ENCODE measurements at regions not wholly inside any gene's neighbourhood (a gene's known extent, or its start where the extent isn't known, plus 50 kb on each side); places are given as distances from the start of the nearest gene placed in this dataset.

GRCh38 chr9:78130853-78131252, 99.2 kb upstream of the GNAQ start:
- Histone ChIP-seq H3K18ac (ENCODE audit: insufficient read length, low read depth, low read length) (no peak overlapping the region), H2AFZ (ENCODE audit: low read length) (no peak overlapping the region), H4K5ac (ENCODE audit: insufficient read length, low read depth, low read length) (no peak overlapping the region), H2BK120ac (ENCODE audit: low read depth, low read length, poor library complexity, severe bottlenecking) (no peak overlapping the region), H4K91ac (ENCODE audit: insufficient read length, low read depth, low read length) (no peak overlapping the region), H3K79me1 (ENCODE audit: insufficient read depth, low read depth, low read length, poor library complexity, severe bottlenecking) (no peaks in the 10 kb centered on the region), H2AK5ac (ENCODE audit: insufficient read length, low read length) (no peak overlapping the region), H2BK15ac (ENCODE audit: low read depth, low read length) (no peak overlapping the region), H4K8ac (replicated peaks; ENCODE audit: insufficient read length, low read depth, low read length) (no peak overlapping the region), H2BK5ac (ENCODE audit: insufficient read length, low read length) (no peak overlapping the region), H3K23ac (ENCODE audit: insufficient read length, low read depth, low read length) (no peak overlapping the region), H3K27ac (ENCODE audit: insufficient read length, low read depth, low read length) (no peak overlapping the region), H3K9ac (ENCODE audit: extremely low read depth, insufficient read length, low read length) (no peak overlapping the region), H3K9me3 (ENCODE audit: control insufficient read depth, low read depth, low read length) (no peaks in the 10 kb centered on the region), H3K23me2 (ENCODE audit: insufficient read length, low read depth, low read length, poor library complexity, severe bottlenecking) (no peaks in the 10 kb centered on the region), H2BK20ac (ENCODE audit: low read depth, low read length, poor library complexity, severe bottlenecking) (no peak overlapping the region), H3K4me2 (ENCODE audit: insufficient read depth, insufficient read length, low read length) (no peak overlapping the region), H3T11ph (ENCODE audit: low read length) (no peak overlapping the region), H2BK12ac (ENCODE audit: insufficient read length, low read depth, low read length) (no peak overlapping the region), H3K27me3 (ENCODE audit: insufficient read depth, low read length) (no peaks in the 10 kb centered on the region), H3K56ac (ENCODE audit: insufficient read length, low read depth, low read length) (no peak overlapping the region), H3K79me2 (ENCODE audit: insufficient read depth, low read length) (no peaks in the 10 kb centered on the region), H3K4ac (ENCODE audit: low read depth, low read length) (no peak overlapping the region), H3K4me1 (ENCODE audit: insufficient read depth, low read length) (0 out of 2 replicates have a peak, but pooled peaks cover 2% of the 10 kb centered on the region), H4K20me1 (ENCODE audit: control insufficient read depth, insufficient read depth, insufficient read length) (no peaks in the 10 kb centered on the region), H3K14ac (ENCODE audit: insufficient read depth, low read length) (no peak overlapping the region)
- no peak for TF ChIP-seq CTCF (conservative IDR thresholded peaks at IDR 0.05)
- H3K27ac Mint-ChIP-seq = no peak overlapping the region
- H3K4me3 Mint-ChIP-seq = no peak overlapping the region
- H3K27me3 Mint-ChIP-seq (ENCODE audit: low read depth) = no peaks in the 10 kb centered on the region; the same call in 1 of the 2 replicates
- H3K9me3 Mint-ChIP-seq = no peaks in the 10 kb centered on the region
- peaks cover 2 to 4% of the 10 kb centered on the region in 2 experiments; a peak in 3 of 4 replicates for H3K4me1 Mint-ChIP-seq
- DNase-seq = no peak
- H3K36me3 Mint-ChIP-seq (ENCODE audit: insufficient read depth in 1 of 3, low read depth in 3 of 3) = no peaks in the 10 kb centered on the region

All from H9 (cell line).